Sciatic nerve (tissue), 2 donors: ENCODE measurements at regions not wholly inside any gene's neighbourhood (a gene's known extent, or its start where the extent isn't known, plus 50 kb on each side); places are given as distances from the start of the nearest gene placed in this dataset.
"Not testable (repeated sequence)": the region's sequence is repeated elsewhere in the genome, so short reads cannot be mapped to it uniquely, and the experiment has no call there.

Experiments
- ATAC-seq: fragments of 200-7000 bp; cut with Tn5 transposase; one replicate; pipeline ENCODE4 v1.9.1; 2020; ENCODE audit warnings: mild to moderate bottlenecking, moderate library complexity
- DNase-seq: peaks from one replicate; pipeline ENCODE4 v3.0.0-alpha.2; 2020; ENCODE audit warnings: low spot score
- intact Hi-C: fragments of 100-400 bp; cut with DNase I; formaldehyde crosslinking; loops from one replicate; pipeline ENCODE4 v1.14.2; 2022
- donor health status: DM: no; HTN: no; CAD: no.
- donor health status: DM: no; HTN: no; CAD: no.

GRCh38 chr6:14880677-14881076 is 365.2 kb upstream of the JARID2 start:
- ATAC-seq = no peak
- intact Hi-C loops = no loop called here
- no peak for DNase-seq

GRCh38 chr6:14881398-14881797 is 364.5 kb upstream of the JARID2 start:
- ATAC-seq (peak; percentile 49), DNase-seq (no peak)
- intact Hi-C loops = no loop called here

- intact Hi-C loops = no loop called here
- peak; percentile 6 for ATAC-seq
- DNase-seq = no peak
Observed at GRCh38 chr6:14882394-14883026, 363.4 kb upstream of the JARID2 start.

- DNase-seq (no peak), ATAC-seq (peak; percentile 76)
- intact Hi-C loops = no loop called here
Observed at GRCh38 chr6:14883921-14884320, 361.9 kb upstream of the JARID2 start.

GRCh38 chr6:14885498-14885897 is 360.4 kb upstream of the JARID2 start:
- DNase-seq (no peak), ATAC-seq (no peak)
- intact Hi-C loops = no loop called here

- intact Hi-C loops = no loop called here
- no peak for ATAC-seq
- DNase-seq = no peak
Observed at GRCh38 chr6:14887181-14887580, 358.7 kb upstream of the JARID2 start.

GRCh38 chr6:14887986-14888574 is 357.8 kb upstream of the JARID2 start:
- ATAC-seq = no peak
- no peak for DNase-seq
- intact Hi-C loops = no loop called here

GRCh38 chr6:14888575-14889000 is 357.3 kb upstream of the JARID2 start:
- intact Hi-C loops = no loop called here
- peak; percentile 58 for ATAC-seq
- DNase-seq = no peak

GRCh38 chr6:14889188-14889587 is 356.7 kb upstream of the JARID2 start:
- no peak for ATAC-seq
- no peak for DNase-seq
- intact Hi-C loops = no loop called here

- intact Hi-C loops = no loop called here
- ATAC-seq = no peak
- DNase-seq = no peak
Observed at GRCh38 chr6:14889611-14890593, 356.0 kb upstream of the JARID2 start.

- ATAC-seq, intact Hi-C loops: not testable (repeated sequence)
Observed at GRCh38 chr6:14891820-14892375, 354.0 kb upstream of the JARID2 start.

GRCh38 chr6:14894105-14894504 is 351.8 kb upstream of the JARID2 start:
- no peak for DNase-seq
- intact Hi-C loops = no loop called here

More at GRCh38 chr6:14891820-14892375, 354.0 kb upstream of the JARID2 start:
- DNase-seq = not testable (repeated sequence)

GRCh38 chr6:14896475-14896874 is 349.4 kb upstream of the JARID2 start:
- DNase-seq (no peak), ATAC-seq (no peak)
- intact Hi-C loops = no loop called here

More at GRCh38 chr6:14894105-14894504, 351.8 kb upstream of the JARID2 start:
- no peak for ATAC-seq

GRCh38 chr6:14897831-14898230 is 348.0 kb upstream of the JARID2 start:
- ATAC-seq = no peak
- DNase-seq = no peak
- intact Hi-C loops = no loop called here

- intact Hi-C loops, ATAC-seq, DNase-seq: not testable (repeated sequence)
Observed at GRCh38 chr6:14899441-14899840, 346.4 kb upstream of the JARID2 start.

- intact Hi-C loops = no loop called here
- no peak for ATAC-seq
- no peak for DNase-seq
Observed at GRCh38 chr6:14900919-14901318, 344.9 kb upstream of the JARID2 start.

GRCh38 chr6:14903176-14904038 is 342.5 kb upstream of the JARID2 start:
- DNase-seq (no peak), ATAC-seq (no peak)

GRCh38 chr6:14905201-14905600 is 340.7 kb upstream of the JARID2 start:
- intact Hi-C loops = no loop called here
- ATAC-seq (no peak), DNase-seq (no peak)

More at GRCh38 chr6:14903176-14904038, 342.5 kb upstream of the JARID2 start:
- intact Hi-C loops = no loop called here
